ENCODE measurements at regions not wholly inside any gene's neighbourhood (a gene's known extent, or its start where the extent isn't known, plus 50 kb on each side); places are given as distances from the start of the nearest gene placed in this dataset.

DNA sequence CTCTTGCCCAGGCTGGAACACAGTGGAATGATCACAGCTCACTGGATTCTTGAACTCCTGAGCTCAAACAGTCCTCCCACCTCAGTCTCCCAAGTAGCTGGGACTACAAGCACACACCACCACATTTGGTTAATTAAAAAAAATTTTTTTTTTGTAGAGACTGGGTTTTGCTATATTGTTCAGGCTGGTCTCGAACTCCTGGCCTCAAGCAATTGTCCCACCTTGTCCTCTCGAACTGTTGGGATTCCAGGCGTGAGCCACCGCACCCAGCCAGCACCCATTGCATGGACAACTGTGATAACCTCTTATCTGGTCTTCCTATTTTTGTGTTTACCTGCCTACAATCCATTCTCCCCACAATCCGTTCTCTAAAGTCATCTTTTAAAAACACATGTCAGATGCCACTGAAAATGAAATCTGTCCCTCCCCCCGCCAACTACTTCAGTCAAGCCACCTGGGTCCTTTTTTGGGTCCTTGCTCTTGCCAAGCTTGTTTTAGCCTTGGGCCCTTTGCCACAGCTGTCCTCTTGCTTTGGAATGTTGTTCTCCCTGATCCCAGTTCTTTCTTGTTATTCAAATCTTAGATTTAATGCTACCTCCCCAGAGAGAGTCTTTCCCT is 250.5 kb downstream of the PIK3R1 start:
- no peak for DNase-seq (ENCODE audit: low spot score)
- ATAC-seq (ENCODE audit: low read depth), result no peak
- Histone ChIP-seq H3K27me3 (ENCODE audit: insufficient read depth, poor library complexity, severe bottlenecking) (no peaks in the 10 kb centered on the region), H3K9me3 (ENCODE audit: severe bottlenecking) (no peaks in the 10 kb centered on the region), H3K4me3 (ENCODE audit: severe bottlenecking) (no peak overlapping the region), H3K4me1 (ENCODE audit: insufficient read depth, poor library complexity, severe bottlenecking) (no peaks in the 10 kb centered on the region), H3K36me3 (ENCODE audit: low read depth) (no peaks in the 10 kb centered on the region), H3K27ac (ENCODE audit: poor library complexity, severe bottlenecking) (no peak overlapping the region)
- TF ChIP-seq, protein P1, sequence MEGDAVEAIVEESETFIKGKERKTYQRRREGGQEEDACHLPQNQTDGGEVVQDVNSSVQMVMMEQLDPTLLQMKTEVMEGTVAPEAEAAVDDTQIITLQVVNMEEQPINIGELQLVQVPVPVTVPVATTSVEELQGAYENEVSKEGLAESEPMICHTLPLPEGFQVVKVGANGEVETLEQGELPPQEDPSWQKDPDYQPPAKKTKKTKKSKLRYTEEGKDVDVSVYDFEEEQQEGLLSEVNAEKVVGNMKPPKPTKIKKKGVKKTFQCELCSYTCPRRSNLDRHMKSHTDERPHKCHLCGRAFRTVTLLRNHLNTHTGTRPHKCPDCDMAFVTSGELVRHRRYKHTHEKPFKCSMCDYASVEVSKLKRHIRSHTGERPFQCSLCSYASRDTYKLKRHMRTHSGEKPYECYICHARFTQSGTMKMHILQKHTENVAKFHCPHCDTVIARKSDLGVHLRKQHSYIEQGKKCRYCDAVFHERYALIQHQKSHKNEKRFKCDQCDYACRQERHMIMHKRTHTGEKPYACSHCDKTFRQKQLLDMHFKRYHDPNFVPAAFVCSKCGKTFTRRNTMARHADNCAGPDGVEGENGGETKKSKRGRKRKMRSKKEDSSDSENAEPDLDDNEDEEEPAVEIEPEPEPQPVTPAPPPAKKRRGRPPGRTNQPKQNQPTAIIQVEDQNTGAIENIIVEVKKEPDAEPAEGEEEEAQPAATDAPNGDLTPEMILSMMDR (IDR thresholded peaks at IDR 0.05; ENCODE audit: poor library complexity, severe bottlenecking), result no peak

DNA sequence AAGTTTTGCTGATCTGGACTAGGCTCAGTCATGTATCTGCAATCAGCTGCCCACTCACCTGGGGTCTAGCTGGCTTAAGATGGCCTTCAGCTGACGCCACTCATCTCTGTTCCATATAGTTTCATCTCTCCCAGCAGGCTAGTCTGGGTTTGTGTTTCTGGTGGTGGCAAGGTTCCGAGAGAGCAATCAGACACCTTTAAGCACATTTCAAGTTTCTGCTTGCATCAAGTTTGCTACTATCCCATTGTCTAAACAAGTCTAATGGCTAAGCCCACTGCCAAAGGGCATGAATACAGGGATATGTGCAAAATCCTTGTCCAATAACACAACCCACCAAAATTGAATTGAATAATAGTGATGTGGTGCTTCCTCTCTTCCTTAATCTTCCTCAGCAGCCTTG is 251.7 kb downstream of the PIK3R1 start:
- Histone ChIP-seq H3K4me3 (ENCODE audit: severe bottlenecking) (no peak overlapping the region), H3K9me3 (ENCODE audit: severe bottlenecking) (no peaks in the 10 kb centered on the region), H3K36me3 (ENCODE audit: low read depth) (no peaks in the 10 kb centered on the region), H3K27me3 (ENCODE audit: insufficient read depth, poor library complexity, severe bottlenecking) (no peaks in the 10 kb centered on the region), H3K4me1 (ENCODE audit: insufficient read depth, poor library complexity, severe bottlenecking) (no peaks in the 10 kb centered on the region), H3K27ac (ENCODE audit: poor library complexity, severe bottlenecking) (no peak overlapping the region)
- TF ChIP-seq, protein P1 (IDR thresholded peaks at IDR 0.05; ENCODE audit: poor library complexity, severe bottlenecking), result no peak
- ATAC-seq (ENCODE audit: low read depth), result no peak
- DNase-seq (ENCODE audit: low spot score), result no peak

DNA sequence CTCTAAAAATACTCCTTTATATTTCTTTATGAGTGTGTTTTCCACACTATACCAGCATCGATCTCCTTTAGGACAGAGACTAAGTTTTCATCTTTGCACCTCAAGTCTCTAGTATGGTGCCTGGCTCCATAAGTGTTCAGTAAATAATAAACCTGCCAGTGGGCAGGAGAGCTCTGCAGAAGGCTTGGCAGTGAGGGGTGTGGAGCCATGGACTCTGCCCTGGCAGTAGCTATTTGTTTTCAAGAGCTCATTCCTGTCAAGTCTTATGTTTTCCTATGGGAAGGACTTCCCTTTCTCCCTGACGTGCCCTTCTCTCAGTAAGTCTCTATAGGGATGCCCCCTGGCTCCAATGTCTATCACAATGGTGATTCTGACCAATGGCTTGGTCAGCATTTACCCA is 252.2 kb downstream of the PIK3R1 start:
- no peak overlapping the region for H3K27ac ChIP-seq (ENCODE audit: poor library complexity, severe bottlenecking)
- no peaks in the 10 kb centered on the region for H3K4me1 ChIP-seq (ENCODE audit: insufficient read depth, poor library complexity, severe bottlenecking)
- no peaks in the 10 kb centered on the region for H3K27me3 ChIP-seq (ENCODE audit: insufficient read depth, poor library complexity, severe bottlenecking)
- DNase-seq (ENCODE audit: low spot score) (no peak), ATAC-seq (ENCODE audit: low read depth) (no peak)
- TF ChIP-seq, protein P1 (IDR thresholded peaks at IDR 0.05; ENCODE audit: poor library complexity, severe bottlenecking), result no peak
- no peak overlapping the region for H3K4me3 ChIP-seq (ENCODE audit: severe bottlenecking)
- H3K9me3 ChIP-seq (ENCODE audit: severe bottlenecking), result no peaks in the 10 kb centered on the region
- H3K36me3 ChIP-seq (ENCODE audit: low read depth), result no peaks in the 10 kb centered on the region

DNA sequence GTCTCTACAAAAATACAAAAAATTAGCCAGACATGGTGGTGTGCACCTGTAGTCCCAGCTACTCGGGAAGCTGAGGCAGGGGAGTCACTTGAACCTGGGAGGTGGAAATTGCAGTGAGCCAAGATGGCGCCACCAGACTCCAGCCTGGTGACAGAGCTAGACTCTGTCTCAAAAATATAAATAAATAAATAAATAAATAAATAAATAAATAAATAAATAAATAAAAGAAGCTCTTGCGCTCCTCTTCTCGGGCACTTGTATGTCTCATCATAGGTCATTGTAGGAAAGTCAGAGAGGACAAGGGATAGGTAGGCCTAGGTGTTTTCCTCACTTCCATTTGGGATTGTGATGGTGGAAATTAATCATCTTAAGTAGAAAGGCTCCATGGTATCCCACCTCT is 252.8 kb downstream of the PIK3R1 start:
- TF ChIP-seq, protein P1 (IDR thresholded peaks at IDR 0.05; ENCODE audit: poor library complexity, severe bottlenecking), result no peak

DNA sequence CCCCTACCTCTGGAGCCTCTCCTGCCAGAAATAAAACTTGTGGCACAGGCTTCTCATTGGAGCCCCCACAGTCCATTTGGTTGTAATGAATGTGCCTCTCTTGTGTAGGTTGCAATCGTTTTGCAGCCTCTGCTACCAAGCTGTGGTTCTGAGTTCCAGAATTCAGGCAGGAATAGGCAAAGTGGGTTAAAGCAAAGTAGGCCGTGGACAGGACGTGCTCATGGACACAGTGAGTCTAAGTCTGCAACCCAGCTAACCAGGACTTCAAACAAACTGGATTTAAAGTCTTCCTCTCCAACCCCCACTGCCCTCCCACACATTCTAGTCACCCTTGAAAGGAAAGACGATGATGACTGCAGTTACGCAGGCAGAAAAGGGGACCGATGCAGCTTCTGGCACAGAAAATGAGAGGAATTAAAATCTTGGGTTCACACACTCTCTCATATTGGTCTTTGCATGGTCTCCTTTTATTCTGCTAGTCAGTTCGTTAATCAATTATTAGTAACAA is 260.0 kb downstream of the PIK3R1 start:
- ATAC-seq (ENCODE audit: low read depth), result no peak
- Histone ChIP-seq H3K36me3 (ENCODE audit: low read depth) (no peaks in the 10 kb centered on the region), H3K9me3 (ENCODE audit: severe bottlenecking) (no peaks in the 10 kb centered on the region), H3K27ac (ENCODE audit: poor library complexity, severe bottlenecking) (no peak overlapping the region), H3K27me3 (ENCODE audit: insufficient read depth, poor library complexity, severe bottlenecking) (no peaks in the 10 kb centered on the region), H3K4me1 (ENCODE audit: insufficient read depth, poor library complexity, severe bottlenecking) (no peaks in the 10 kb centered on the region), H3K4me3 (ENCODE audit: severe bottlenecking) (no peak overlapping the region)
- no peak for DNase-seq (ENCODE audit: low spot score)
- TF ChIP-seq, protein P1 (IDR thresholded peaks at IDR 0.05; ENCODE audit: poor library complexity, severe bottlenecking), result no peak

More for the DNA sequence above, 252.8 kb downstream of the PIK3R1 start:
- no peak for ATAC-seq (ENCODE audit: low read depth)
- no peak overlapping the region for H3K4me3 ChIP-seq (ENCODE audit: severe bottlenecking)
- H3K9me3 ChIP-seq (ENCODE audit: severe bottlenecking), result no peaks in the 10 kb centered on the region
- DNase-seq (ENCODE audit: low spot score), result no peak
- no peaks in the 10 kb centered on the region for H3K4me1 ChIP-seq (ENCODE audit: insufficient read depth, poor library complexity, severe bottlenecking)
- no peaks in the 10 kb centered on the region for H3K27me3 ChIP-seq (ENCODE audit: insufficient read depth, poor library complexity, severe bottlenecking)
- H3K27ac ChIP-seq (ENCODE audit: poor library complexity, severe bottlenecking), result no peak overlapping the region
- no peaks in the 10 kb centered on the region for H3K36me3 ChIP-seq (ENCODE audit: low read depth)
